SK-N-MC (cell line): ENCODE measurements at regions not wholly inside any gene's neighbourhood (a gene's known extent, or its start where the extent isn't known, plus 50 kb on each side); places are given as distances from the start of the nearest gene placed in this dataset.

Experiments used
- EZH2 ChIP-seq: fragments of 200-600 bp; sonication (generic); IDR thresholded peaks from one replicate; pipeline ENCODE4 v1.6.1; 2017; ENCODE audit warnings: antibody characterized with exemption
- FOXP2 ChIP-seq: optimal IDR thresholded peaks from 2 replicates; pipeline ENCODE3; 2011; ENCODE audit warnings: mild to moderate bottlenecking, moderate library complexity; ENCODE audit not compliant: insufficient read depth; ENCODE audit errors: extremely low read length, control extremely low read depth
- POLR2AphosphoS5 ChIP-seq: IDR thresholded peaks from 2 replicates; pipeline ENCODE4 v1.6.1; 2012; ENCODE audit warnings: mild to moderate bottlenecking, low read depth, low read length, borderline replicate concordance

DNA sequence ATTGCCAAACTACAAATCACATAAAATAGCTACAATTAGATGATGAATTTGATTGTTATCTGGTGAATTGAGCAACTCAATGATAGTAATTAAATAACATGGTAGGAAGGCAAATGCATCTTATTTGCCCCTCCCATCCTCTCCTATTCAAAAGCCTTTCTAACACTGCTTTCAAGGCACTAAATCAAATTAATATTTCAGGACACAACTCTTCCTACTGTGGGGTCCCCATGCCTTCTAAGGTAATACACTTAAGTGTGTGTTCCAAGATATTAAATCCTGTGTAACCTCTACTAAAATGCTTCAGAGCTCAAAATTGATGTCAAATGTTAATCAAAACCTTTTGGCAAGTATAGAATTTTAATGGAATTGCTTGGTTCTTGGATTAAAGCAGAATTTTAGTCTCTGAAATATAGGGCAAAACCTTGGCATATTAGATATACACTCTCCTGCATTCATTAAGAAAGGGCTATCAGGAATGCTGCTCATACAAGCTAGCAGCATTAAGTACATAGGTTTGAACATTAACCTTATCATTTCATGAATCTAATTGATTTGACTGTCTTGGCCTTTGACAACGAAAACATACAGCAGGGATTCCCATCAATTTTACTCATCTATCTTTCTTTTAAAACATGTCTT, 371.8 kb upstream of the GALNTL6 start:
- no peak for TF ChIP-seq POLR2AphosphoS5
- no peak for TF ChIP-seq EZH2
- TF ChIP-seq FOXP2 = no peak
